ENCODE measurements at regions not wholly inside any gene's neighbourhood (a gene's known extent, or its start where the extent isn't known, plus 50 kb on each side); places are given as distances from the start of the nearest gene placed in this dataset.

- DNase-seq, result no peak
Measured at GRCh38 chr1:29973406-29973805, 737.1 kb downstream of the PTPRU start.

- DNase-seq, result no peak
Measured at GRCh38 chr1:29972421-29973053, 736.2 kb downstream of the PTPRU start.

GRCh38 chr1:29971703-29972102 is 735.4 kb downstream of the PTPRU start:
- DNase-seq, result no peak

- no peak for DNase-seq
Measured at GRCh38 chr1:29970747-29971325, 734.5 kb downstream of the PTPRU start.

- no peak for DNase-seq
Measured at GRCh38 chr1:29969576-29969975, 733.3 kb downstream of the PTPRU start.

- DNase-seq, result no peak
Measured at GRCh38 chr1:29967261-29967660, 730.9 kb downstream of the PTPRU start.

- DNase-seq, result no peak
Measured at GRCh38 chr1:29966526-29967045, 730.3 kb downstream of the PTPRU start.

- no peak for DNase-seq
Measured at GRCh38 chr1:29964718-29965533, 728.6 kb downstream of the PTPRU start.

- no peak for DNase-seq
Measured at GRCh38 chr1:29963946-29964345, 727.6 kb downstream of the PTPRU start.

GRCh38 chr1:29962831-29963247 is 726.5 kb downstream of the PTPRU start:
- no peak for DNase-seq

- no peak for DNase-seq
Measured at GRCh38 chr1:29962336-29962735, 726.0 kb downstream of the PTPRU start.

- DNase-seq, result no peak
Measured at GRCh38 chr1:29961293-29962059, 725.2 kb downstream of the PTPRU start.

- DNase-seq, result no peak
Measured at GRCh38 chr1:29960876-29961275, 724.6 kb downstream of the PTPRU start.

- DNase-seq, result no peak
Measured at GRCh38 chr1:29960156-29960755, 723.9 kb downstream of the PTPRU start.

GRCh38 chr1:29959356-29959755 is 723.0 kb downstream of the PTPRU start:
- no peak for DNase-seq

GRCh38 chr1:29958271-29958670 is 721.9 kb downstream of the PTPRU start:
- DNase-seq, result no peak

GRCh38 chr1:29956349-29957030 is 720.2 kb downstream of the PTPRU start:
- no peak for DNase-seq

GRCh38 chr1:29954591-29954990 is 718.3 kb downstream of the PTPRU start:
- no peak for DNase-seq

- DNase-seq, result no peak
Measured at GRCh38 chr1:29953961-29954360, 717.6 kb downstream of the PTPRU start.

- DNase-seq, result no peak
Measured at GRCh38 chr1:29949676-29950075, 713.4 kb downstream of the PTPRU start.

GRCh38 chr1:29948581-29948980 is 712.3 kb downstream of the PTPRU start:
- DNase-seq, result no peak

- no peak for DNase-seq
Measured at GRCh38 chr1:29946057-29946456, 709.7 kb downstream of the PTPRU start.

All from fibroblast of skin of right quadriceps (primary cell).